WERI-Rb-1 (cell line): ENCODE measurements at regions not wholly inside any gene's neighbourhood (a gene's known extent, or its start where the extent isn't known, plus 50 kb on each side); places are given as distances from the start of the nearest gene placed in this dataset.

Experiments
- DNase-seq: peaks from one replicate; pipeline ENCODE4 v3.0.0-alpha.2; 2020
- H3K27ac ChIP-seq: fragments of 250-450 bp; sonication (Bioruptor Pico); 2 replicates; pipeline ENCODE4 v1.5.1; 2020; ENCODE audit warnings: mild to moderate bottlenecking, moderate library complexity
- H3K27me3 ChIP-seq: fragments of 250-450 bp; sonication (Bioruptor Pico); 2 replicates; pipeline ENCODE4 v1.5.1; 2021; ENCODE audit warnings: mild to moderate bottlenecking, low read depth, moderate library complexity; ENCODE audit not compliant: insufficient read depth, severe bottlenecking
- H3K36me3 ChIP-seq: fragments of 250-450 bp; sonication (Bioruptor Pico); 2 replicates; pipeline ENCODE4 v1.5.1; 2020; ENCODE audit warnings: mild to moderate bottlenecking, moderate library complexity
- H3K4me3 ChIP-seq: 2 replicates; pipeline ENCODE4 v1.5.1; 2011; ENCODE audit warnings: low read depth, mild to moderate bottlenecking, control low read depth, low read length
- H3K9me3 ChIP-seq: fragments of 250-450 bp; sonication (Bioruptor Pico); 2 replicates; pipeline ENCODE4 v1.5.1; 2021; ENCODE audit warnings: mild to moderate bottlenecking, moderate library complexity; ENCODE audit not compliant: severe bottlenecking
- CTCF ChIP-seq: IDR thresholded peaks from 2 replicates; pipeline ENCODE4 v1.5.1; 2011; ENCODE audit warnings: low read depth, mild to moderate bottlenecking, control low read depth, inconsistent platforms, low read length

- Histone ChIP-seq H3K4me3 (no peak overlapping the region), H3K36me3 (no peaks in the 10 kb centered on the region), H3K27me3 (no peaks in the 10 kb centered on the region), H3K9me3 (no peaks in the 10 kb centered on the region), H3K27ac (no peak overlapping the region)
- no peak for TF ChIP-seq CTCF
- no peak for DNase-seq
These were observed 202.2 kb upstream of the KIAA1217 start for GRCh38 chr10:24006741-24007140.

GRCh38 chr10:24007359-24007758 lies 201.6 kb upstream of the KIAA1217 start:
- DNase-seq: no peak
- H3K9me3 ChIP-seq: no peaks in the 10 kb centered on the region
- no peak overlapping the region for H3K4me3 ChIP-seq
- H3K27me3 ChIP-seq: no peaks in the 10 kb centered on the region
- no peak for TF ChIP-seq CTCF
- no peak overlapping the region for H3K27ac ChIP-seq
- no peaks in the 10 kb centered on the region for H3K36me3 ChIP-seq

- TF ChIP-seq CTCF: no peak
- no peak overlapping the region for H3K27ac ChIP-seq
- H3K27me3 ChIP-seq: no peaks in the 10 kb centered on the region
- H3K36me3 ChIP-seq: no peaks in the 10 kb centered on the region
- no peak for DNase-seq
- H3K9me3 ChIP-seq: no peaks in the 10 kb centered on the region
- H3K4me3 ChIP-seq: no peak overlapping the region
These were observed 200.5 kb upstream of the KIAA1217 start for GRCh38 chr10:24008164-24009091.

GRCh38 chr10:24009115-24009514 lies 199.8 kb upstream of the KIAA1217 start:
- no peak for DNase-seq
- Histone ChIP-seq H3K9me3 (no peaks in the 10 kb centered on the region), H3K4me3 (no peak overlapping the region), H3K36me3 (no peaks in the 10 kb centered on the region), H3K27ac (no peak overlapping the region), H3K27me3 (no peaks in the 10 kb centered on the region)
- TF ChIP-seq CTCF: no peak

- no peaks in the 10 kb centered on the region for H3K36me3 ChIP-seq
- TF ChIP-seq CTCF: no peak
- H3K27ac ChIP-seq: no peak overlapping the region
- DNase-seq: no peak
- no peaks in the 10 kb centered on the region for H3K9me3 ChIP-seq
- H3K27me3 ChIP-seq: no peaks in the 10 kb centered on the region
- H3K4me3 ChIP-seq: no peak overlapping the region
These were observed 199.2 kb upstream of the KIAA1217 start for GRCh38 chr10:24009736-24010135.

GRCh38 chr10:24010436-24010970 lies 198.4 kb upstream of the KIAA1217 start:
- TF ChIP-seq CTCF: no peak
- H3K27me3 ChIP-seq: no peaks in the 10 kb centered on the region
- no peak overlapping the region for H3K4me3 ChIP-seq
- no peak for DNase-seq
- H3K36me3 ChIP-seq: no peaks in the 10 kb centered on the region
- H3K27ac ChIP-seq: no peak overlapping the region
- no peaks in the 10 kb centered on the region for H3K9me3 ChIP-seq
